GM20431 (cell line): ENCODE measurements at regions not wholly inside any gene's neighbourhood (a gene's known extent, or its start where the extent isn't known, plus 50 kb on each side); places are given as distances from the start of the nearest gene placed in this dataset.
"Not testable (repeated sequence)": the region's sequence is repeated elsewhere in the genome, so short reads cannot be mapped to it uniquely, and the experiment has no call there.

ENCODE experiments used
- in situ Hi-C: fragments of 300-500 bp; cut with MseI, MboI; formaldehyde crosslinking; loops from one replicate; pipeline ENCODE4 v1.15.0; 2020; ENCODE audit warnings: low sequenced_read_pairs; ENCODE audit not compliant: unreplicated experiment

DNA sequence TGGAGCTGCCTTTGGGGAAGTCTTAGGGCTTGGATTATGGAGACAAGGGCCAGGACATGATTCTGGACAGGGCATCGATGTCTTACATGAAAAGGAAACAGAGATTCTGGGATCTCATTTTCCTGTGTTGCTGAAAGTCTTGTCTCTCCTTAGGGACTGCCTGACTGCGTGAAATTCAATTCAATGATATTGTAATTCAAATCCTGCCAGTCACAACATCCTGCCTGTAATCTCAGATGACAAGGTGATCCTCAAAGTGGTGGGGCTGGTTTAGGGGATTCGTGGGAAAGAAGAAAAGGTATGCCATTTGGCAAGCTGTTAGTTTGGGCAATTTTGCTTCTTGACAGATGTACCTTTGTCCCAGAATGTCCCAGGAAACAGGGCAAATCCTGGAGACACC lies 129.1 kb downstream of the KBTBD8 start:
- in situ Hi-C loops = no loop called here

DNA sequence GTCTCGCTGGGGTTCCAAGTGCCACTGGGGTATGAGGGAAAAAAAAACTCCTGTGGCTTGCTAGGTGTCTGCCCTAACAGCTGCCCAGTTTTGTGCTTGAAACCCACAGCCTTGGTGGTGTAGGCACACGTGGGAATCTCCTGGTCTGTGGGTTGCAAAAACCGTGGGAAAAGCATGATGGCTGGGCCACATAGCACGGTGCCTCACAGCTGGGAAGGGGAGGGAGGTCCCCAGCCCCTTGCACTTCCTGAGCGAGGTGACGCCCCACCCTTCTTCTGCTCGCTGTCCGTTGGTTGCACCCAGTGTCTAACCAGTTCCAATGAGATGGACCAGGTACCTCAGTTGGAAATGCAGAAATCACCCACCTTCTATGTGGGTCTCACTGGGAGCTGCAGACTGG lies 144.3 kb downstream of the KBTBD8 start:
- in situ Hi-C loops = no loop called here

DNA sequence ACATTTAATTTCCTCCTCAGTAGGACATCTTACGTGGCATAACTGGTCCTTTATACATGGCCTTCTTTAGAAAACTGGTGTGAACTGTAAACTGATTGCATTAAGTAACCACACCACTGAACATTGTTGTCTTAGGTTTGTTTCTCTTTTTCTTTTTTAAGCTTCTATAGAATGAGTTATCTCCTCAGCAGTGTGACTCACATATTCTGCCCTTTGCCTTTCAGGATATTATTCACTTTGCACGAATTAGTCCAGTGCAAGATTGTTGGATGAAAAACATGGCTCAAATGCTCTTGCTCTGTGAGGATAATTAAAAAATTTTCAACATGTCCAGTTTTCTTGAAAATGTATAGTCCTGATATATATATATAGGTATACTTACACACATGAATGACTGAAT lies 147.6 kb downstream of the KBTBD8 start:
- in situ Hi-C loops = no loop called here

DNA sequence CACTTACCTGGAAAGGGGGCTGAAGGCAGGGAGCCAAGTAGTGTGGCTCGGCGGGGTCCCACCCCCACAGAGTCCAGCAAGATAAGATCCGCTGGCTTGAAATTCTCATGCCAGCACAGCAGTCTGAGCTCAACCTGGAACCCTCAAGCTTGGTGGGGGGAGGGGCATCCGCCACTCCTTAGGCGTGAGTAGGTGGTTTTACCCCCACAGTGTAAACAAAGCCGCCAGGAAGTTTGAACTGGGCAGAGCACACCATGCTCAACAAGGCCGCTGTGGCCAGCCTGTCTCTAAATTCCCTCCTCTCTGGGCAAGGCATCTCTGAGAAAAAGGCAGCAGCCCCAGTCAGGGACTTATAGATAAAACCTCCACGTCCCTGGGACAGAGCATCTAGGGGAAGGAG lies 156.3 kb downstream of the KBTBD8 start:
- in situ Hi-C loops = no loop called here

DNA sequence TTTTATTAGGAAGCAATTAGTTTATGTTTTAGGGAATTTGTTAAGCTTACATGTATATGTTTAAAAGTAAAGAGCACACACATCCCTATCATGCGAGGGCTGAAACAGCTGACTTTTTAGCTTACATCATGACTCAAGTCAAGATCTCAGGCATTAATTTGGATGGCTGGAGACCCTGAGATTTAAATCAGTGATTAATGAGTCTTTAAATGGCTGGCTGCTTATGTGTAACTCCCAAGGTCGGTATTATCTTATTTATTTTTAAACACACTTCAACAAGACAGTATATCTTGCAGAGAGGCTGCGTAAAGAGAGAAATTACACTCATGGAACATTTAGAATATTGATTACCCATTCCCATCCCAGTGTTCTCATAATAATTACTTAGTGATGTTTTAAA lies 169.4 kb downstream of the KBTBD8 start:
- in situ Hi-C loops = no loop called here

DNA sequence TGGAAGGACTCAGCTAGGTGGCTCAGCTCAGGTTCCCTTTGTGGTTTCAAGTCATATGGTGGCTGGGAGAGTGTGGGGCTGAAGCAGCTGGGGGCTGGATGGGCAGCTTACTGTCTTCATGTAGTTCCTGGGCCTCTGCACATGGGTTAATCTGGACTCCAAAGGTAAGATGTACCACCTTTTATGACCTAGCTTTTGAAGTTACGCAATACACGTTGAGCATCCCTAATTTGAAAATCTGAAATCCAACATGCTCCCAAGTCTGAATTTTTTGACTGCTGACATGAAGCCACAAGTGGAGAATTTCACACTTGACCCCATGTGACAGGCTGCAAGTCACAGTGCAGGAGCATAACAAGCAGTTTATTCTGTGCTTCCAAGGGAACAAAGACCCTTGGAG lies 173.7 kb downstream of the KBTBD8 start:
- in situ Hi-C loops = no loop called here

DNA sequence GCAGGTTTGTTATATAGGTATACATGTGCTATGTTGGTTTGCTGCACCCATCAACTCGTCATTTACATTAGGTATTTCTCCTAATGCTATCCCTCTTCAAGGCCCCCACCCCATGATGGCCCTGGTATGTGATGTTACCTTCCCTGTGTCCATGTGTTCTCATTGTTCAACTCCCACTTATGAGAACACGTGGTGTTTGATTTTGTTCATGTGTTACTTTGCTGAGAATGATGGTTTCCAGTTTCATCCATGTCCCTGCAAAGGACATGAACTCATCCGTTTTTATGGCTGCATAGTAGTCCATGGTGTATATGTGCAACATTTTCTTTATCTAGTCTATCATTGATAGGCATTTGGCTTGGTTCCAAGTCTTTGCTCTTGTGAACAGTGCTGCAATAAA lies 175.0 kb downstream of the KBTBD8 start:
- in situ Hi-C loops = not testable (repeated sequence)

DNA sequence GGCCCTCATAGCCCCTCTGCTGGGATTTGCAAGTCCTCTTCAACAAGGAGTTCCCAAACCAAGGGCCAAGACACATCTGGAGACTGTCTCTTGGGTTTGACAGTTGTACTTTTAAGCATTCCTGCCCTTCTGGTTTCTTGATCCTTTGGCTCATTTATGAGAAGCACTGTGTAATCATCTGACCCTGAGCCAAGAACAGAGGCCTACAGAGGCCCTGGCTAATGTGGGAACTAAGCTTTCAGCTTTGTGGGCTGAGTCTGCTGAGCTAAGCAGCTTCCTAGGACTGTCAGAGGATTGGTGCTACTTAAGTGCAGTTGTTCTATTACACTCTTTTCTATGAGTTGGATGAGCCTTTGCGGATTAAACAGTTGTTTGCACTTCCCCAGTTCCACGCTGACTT lies 178.3 kb downstream of the KBTBD8 start:
- in situ Hi-C loops = no loop called here

DNA sequence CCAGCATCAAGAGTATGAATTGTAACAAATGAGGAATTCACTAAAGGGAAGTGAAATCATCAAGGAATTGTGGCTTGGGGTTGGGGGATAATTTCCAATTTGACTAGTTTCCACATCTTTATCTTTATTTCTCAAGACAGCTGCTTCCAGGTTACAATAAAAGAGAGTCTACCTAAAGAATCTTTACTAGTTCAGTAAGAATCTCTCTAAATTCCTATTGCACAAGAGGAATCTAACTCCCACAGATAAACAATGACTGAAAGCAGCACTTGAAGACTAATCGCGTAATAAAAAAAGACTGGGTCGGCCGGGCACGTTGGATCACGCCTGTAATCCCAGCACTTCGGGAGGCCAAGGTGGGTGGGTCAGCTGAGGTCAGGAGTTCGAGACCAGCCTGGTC lies 194.4 kb downstream of the KBTBD8 start:
- in situ Hi-C loops = no loop called here

DNA sequence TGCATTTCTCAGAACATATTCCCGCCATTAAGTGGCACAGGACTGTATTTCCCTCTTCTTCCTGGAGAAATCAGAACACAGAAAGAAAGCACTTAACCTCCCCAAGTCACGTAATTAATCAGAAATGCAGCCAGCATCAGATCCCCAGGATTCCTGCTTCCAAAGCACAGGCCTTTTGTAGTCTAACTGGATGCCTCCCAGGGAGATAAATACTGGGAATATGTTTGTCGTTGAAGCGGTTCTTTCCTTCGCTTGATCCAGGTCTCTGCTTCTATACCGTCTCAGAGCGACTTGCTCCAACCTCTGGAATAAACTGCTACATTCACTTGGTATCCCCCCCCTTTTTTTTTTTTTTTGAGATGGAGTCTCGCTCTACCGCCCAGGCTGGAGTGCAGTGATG lies 198.6 kb downstream of the KBTBD8 start:
- in situ Hi-C loops = no loop called here

DNA sequence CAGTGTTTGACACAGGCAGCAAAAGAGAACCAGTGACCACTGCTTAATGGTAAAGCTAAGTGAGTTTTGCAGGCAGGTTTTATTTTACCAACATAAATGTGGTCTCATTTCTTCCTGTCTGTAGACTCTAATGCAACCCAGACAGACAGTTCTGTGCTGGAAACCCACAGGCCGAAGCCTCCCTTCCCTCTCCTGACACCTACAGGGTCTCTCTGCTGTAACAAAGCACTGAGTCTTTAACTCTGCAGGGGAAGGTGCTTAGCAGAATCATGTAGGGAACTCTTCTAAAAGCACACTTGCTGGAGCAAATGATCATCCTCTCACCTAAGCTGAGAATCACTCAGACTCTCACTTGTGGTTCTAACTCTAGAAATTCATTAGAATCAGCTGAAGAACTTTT lies 200.3 kb downstream of the KBTBD8 start:
- in situ Hi-C loops = no loop called here

DNA sequence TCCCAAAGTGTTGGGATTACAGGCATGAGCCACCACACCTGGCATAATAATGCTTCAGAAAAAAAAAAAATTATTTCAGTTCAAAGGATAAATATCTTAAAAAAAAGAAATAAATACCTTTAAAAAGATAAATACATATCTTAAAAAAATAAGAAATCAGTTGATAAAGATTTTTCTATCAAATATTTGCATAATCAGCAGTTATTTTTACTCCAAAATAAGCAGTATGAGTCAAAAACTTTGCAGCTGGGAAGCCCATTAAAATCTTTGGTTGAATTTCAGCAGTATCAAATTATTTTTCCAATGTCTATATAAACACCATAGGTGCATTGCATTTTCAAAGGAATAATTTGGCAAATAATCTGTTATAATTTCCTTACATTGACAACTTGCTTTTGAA lies 202.5 kb downstream of the KBTBD8 start:
- in situ Hi-C loops = no loop called here

DNA sequence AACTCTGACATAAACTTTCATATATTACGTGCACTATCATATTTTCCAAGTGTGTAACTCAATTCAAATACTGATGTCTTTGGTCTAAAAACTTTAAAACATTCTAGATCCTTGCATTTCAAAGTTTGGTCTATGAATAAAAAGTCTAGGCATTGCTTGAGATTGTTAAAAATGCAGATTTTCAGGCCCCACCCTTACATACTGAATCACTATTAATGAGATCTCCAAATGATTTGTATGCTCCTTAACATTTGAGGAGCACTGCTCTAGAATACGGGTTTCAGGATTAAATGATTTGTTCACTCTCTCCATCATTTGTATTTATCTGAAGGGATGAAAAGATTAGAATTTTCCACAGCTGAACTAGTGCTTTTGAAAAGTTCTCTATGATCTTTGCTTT lies 202.9 kb downstream of the KBTBD8 start:
- in situ Hi-C loops = no loop called here

DNA sequence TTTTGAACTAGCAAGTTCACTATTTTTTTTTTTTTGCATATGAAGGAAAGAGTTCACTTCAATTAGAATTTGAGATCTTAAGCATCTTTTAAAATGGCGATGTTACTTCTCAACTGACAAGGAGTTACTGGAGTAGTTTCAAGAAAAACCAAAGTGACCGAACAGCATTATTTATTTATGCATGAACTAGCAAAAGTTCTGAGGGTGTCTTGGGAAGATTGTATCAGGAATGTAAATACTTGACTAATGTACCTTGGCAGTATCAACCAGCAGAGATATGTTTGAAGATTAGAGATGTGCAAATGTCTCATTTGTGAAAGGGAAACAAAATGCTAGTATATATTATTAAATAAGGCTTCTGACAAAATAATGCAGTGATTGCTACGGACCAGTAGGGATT lies 203.9 kb downstream of the KBTBD8 start:
- in situ Hi-C loops = no loop called here

DNA sequence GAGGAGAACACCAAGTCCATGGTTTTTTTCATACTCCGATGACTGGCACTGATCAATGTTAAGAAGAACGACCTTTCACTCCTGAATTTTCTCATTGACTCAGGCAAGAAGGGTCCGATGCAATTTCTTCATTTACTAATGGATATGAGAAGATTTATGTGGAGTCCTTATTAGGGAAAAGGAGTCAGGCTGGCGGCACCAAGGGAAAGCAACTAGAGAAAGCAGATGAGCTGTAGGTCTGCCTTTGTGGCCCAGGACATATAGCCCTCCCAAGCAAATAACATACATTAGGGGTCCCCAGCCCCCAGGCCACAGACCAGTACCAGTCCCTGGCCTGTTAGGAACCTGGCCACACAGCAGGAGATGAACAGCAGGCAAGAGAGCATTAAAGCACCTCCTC lies 206.8 kb downstream of the KBTBD8 start:
- in situ Hi-C loops = no loop called here

DNA sequence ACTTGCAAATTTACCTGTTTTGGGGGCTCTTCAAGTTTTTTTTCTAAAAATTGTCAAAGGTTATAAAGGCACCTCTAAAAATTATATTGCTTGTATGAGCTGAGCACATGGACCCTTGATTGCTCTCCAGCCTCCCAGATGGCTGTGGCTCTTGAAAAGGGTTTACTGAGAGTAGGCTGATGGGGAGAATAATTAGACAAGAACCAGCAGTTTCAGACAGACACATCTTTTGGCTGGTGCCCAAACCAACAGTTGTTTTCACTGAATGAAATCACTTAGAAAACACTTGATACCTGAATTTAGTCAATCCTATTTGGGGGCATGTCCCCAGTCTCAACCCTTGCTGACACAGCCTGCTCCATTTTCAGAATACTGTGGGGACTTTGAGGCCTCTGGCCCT lies 217.6 kb downstream of the KBTBD8 start:
- in situ Hi-C loops = no loop called here

DNA sequence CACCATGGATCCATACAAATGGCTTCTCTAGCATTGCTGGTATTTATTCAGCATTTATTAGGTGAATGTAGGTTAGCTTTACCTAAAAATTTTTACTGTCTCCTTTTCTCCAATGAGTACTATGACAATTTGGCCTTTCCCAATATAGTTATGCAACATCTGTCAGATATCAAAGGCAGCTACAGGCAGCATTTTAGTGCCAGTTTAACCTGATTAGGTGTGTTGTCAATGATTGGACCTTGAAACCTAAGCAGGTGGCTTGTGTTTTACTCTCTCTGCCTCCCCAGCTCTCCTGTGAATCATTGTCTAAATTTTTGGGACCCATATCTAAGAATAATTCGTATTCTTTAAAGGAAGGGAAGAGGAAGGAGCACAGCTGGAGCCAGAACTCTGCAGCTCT lies 228.9 kb downstream of the KBTBD8 start:
- in situ Hi-C loops = no loop called here

DNA sequence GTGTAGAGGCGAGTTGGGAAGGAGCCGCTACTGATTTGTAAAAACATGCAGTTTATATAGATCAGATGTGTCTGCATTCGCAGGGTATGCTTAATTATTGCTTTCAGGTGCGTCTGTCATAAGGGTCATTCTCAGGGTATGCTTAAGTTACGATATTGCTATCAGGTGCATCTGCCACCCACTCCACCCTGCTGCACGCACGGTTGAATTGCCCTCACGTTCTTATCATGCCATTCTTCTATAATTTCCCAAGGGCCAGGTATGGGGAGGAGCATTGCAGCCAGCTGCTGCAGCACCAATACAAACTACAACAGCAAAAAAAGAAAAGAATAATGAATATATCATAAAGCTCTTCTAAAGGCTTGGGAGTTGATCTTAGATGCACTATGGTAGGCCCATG lies 230.0 kb downstream of the KBTBD8 start:
- in situ Hi-C loops = no loop called here

DNA sequence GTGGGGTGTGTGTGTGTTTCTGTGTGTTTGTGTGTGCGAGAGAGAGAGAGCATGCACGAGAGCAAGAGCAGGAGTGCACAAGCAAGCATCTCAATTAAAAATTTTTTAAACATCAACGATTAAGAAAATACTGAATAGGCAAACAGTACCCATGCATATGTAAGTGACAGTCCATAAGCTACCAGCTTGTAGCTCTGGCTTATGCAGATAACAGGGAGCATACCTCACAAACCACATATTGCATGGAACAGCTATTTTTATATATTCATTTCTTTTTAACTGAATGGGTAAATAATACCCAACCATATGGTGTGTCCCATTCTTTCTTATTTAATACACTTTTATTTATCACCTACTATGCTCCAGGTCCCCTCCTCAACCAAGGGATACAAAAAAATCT lies 234.5 kb downstream of the KBTBD8 start:
- in situ Hi-C loops = no loop called here

DNA sequence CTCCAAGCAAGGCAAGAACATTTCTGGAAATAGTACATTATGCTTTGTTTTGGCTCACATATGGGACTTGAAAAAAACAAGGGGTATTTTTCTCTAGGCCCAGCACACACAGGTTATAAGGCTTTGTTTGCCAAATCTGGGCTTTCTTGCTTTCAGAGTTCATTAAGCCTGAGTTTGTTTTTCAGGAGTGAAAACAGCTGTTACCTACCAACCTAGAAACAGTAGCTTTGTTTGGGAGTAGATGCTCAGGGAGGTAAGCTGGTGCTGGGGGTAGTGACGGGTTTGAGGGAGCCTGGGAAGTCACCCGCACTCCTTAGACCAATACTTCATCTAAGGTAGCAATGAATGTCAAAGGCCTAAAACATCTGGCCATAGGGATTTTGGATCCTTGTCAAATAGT lies 241.2 kb downstream of the KBTBD8 start:
- in situ Hi-C loops = no loop called here

DNA sequence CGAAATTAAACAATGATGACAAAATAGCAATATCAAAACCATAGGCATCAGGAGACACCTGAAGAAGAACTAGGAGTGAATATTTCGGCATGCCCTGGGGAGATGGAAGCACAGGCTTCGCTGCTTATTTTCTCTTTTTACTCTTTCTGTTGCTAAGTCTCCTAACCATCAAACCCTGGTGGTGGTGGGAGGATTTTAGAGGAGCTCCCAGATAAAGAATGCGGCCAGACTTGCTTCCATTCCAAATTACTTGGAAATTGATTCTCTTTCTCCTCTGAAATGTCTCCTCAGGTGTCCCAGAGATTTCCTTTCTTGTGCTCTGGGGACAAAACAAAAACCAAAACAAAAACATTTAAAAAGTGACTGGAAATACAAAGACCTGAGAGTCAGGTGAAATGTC lies 243.0 kb downstream of the KBTBD8 start:
- in situ Hi-C loops = no loop called here

DNA sequence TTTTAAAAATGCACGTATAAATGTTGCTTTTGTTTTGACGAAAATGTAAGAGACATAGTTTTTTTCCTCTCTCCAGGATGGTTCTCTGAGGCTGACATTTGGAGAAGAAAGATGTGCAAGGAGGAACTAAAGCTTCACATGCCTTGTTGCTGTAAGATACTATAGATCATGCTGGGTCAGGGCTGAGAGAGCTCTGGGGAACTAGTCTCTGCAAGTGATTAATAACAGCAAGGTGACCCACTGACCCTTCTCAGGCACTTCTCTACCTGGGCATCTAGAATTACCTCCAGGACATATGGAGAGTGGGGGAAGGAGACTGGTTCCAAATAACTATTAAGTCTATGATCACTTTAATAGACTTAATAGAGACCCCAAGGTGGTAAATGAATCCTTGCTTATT lies 246.0 kb downstream of the KBTBD8 start:
- in situ Hi-C loops = no loop called here

DNA sequence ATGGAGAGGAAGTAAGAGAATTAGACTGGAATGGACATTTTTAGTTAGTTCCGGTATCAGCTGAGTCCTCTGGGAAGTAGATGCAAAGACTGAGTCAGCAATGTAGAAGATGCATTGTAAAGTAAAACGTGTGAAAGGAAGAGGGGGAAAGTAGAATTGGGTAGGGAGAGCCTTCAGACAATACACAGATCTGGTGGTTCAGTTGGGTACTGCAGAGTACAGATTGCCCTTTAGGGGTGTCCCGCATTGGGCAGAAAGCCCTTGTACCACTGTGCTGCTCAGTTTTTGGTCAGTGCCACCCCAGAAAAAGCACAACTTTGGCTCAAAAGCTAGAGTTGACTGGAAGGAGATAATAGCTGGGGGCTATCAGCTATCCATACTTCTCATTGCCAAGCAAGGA lies 247.4 kb downstream of the KBTBD8 start:
- in situ Hi-C loops = no loop called here
